Progenitor cell of endocrine pancreas (in vitro differentiated cells): ENCODE measurements at regions not wholly inside any gene's neighbourhood (a gene's known extent, or its start where the extent isn't known, plus 50 kb on each side); places are given as distances from the start of the nearest gene placed in this dataset.
A peak's percentile ranks its signal among the peaks of the same experiment; 100 is the strongest.

Experiments
- DNase-seq: peaks from one replicate; pipeline ENCODE4 v3.0.0; 2021; ENCODE audit warnings: low spot score; ENCODE audit not compliant: unreplicated experiment
- H3K27ac Mint-ChIP-seq: 2 replicates; pipeline ENCODE4 v1.8.0; 2021; ENCODE audit warnings: mild to moderate bottlenecking, moderate library complexity, mixed read lengths
- H3K27me3 Mint-ChIP-seq: 2 replicates; pipeline ENCODE4 v1.8.0; 2021; ENCODE audit warnings: mixed read lengths
- H3K36me3 Mint-ChIP-seq: 2 replicates; pipeline ENCODE4 v1.8.0; 2022; ENCODE audit warnings: mixed read lengths; ENCODE audit not compliant: insufficient read depth
- H3K4me1 Mint-ChIP-seq: 2 replicates; pipeline ENCODE4 v1.8.0; 2021; ENCODE audit warnings: low read depth, mixed read lengths
- H3K4me3 Mint-ChIP-seq: 2 replicates; pipeline ENCODE4 v1.8.0; 2021; ENCODE audit warnings: low read depth, mild to moderate bottlenecking, moderate library complexity, mixed read lengths
- H3K9me3 Mint-ChIP-seq: 2 replicates; pipeline ENCODE4 v1.8.0; 2021; ENCODE audit warnings: low read depth, mixed read lengths
- CTCF ChIP-seq: fragments of 200-600 bp; sonication (generic); IDR thresholded peaks from one replicate; pipeline ENCODE4 v1.5.0; 2021; ENCODE audit warnings: antibody characterized with exemption, mild to moderate bottlenecking; ENCODE audit not compliant: unreplicated experiment

DNA sequence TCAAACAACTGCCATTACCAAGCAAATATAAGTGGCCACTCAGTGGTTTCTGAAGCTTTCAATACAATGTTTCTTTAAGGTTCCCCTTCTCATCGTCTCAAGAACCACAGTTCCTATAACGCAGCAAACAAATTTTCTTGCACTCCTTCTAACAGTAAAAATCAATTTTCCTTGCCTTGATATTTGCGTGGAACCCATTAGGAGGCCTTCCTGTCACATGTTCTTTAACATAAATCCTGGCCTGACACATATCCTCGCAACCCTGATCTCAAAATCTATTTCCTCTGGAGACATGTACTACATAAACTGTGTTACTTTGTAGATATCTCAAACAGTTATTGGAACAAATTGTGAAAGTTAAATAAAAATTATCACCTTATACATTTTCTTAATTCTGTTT is 65.9 kb upstream of the MANEA start:
- no peak overlapping the region for H3K27ac Mint-ChIP-seq
- H3K4me3 Mint-ChIP-seq: no peak overlapping the region
- no peak for DNase-seq
- no peaks in the 10 kb centered on the region for H3K9me3 Mint-ChIP-seq
- H3K27me3 Mint-ChIP-seq: no peaks in the 10 kb centered on the region
- no peaks in the 10 kb centered on the region for H3K36me3 Mint-ChIP-seq
- peaks cover 4% of the 10 kb centered on the region for H3K4me1 Mint-ChIP-seq
- TF ChIP-seq CTCF: no peak

DNA sequence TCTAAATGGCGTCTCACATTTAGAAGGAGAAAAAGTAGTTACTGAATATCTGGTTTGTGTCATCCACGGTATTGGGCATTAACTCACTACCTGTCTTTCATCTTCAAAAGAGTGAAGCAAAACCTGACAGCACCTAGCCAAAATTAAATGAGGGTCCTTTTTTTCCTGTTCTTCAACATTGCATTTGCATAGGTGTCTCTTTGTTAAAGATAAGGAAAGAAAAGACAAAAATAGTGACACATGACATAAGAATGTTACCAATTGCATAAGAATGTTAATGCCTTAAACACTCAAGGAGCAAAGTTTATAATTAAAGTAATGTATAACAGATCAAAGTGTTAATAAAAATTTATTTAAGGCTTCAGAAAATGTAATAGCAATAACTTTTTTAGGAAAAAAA is 61.4 kb upstream of the MANEA start:
- Mint-ChIP-seq H3K27ac (no peak overlapping the region), H3K27me3 (no peaks in the 10 kb centered on the region), H3K4me3 (no peak overlapping the region), H3K9me3 (no peaks in the 10 kb centered on the region), H3K4me1 (peaks cover 10% of the 10 kb centered on the region), H3K36me3 (no peaks in the 10 kb centered on the region)
- no peak for DNase-seq
- no peak for TF ChIP-seq CTCF

DNA sequence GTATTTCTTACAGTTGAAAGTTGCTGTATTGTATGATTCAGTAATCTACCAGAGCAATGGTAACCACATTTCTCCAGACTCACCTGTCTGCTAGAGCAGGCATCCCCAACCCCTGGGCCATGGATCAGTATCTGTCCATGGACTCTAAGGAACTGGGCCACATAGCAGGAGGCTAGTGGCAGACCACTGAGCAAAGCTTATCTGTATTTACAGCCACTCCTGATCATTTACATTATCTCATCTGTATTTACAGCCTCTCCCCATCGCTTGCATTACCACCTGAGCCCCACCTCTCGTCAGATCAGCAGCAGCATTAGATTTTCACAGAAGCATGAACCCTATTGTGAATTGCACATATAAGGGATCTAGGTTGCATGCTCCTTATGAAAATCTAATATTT is 60.3 kb upstream of the MANEA start:
- Mint-ChIP-seq H3K9me3 (no peaks in the 10 kb centered on the region), H3K27me3 (no peaks in the 10 kb centered on the region), H3K27ac (peak overlapping the region; percentile 34), H3K36me3 (no peaks in the 10 kb centered on the region), H3K4me3 (no peak overlapping the region), H3K4me1 (peaks cover 17% of the 10 kb centered on the region)
- DNase-seq: no peak
- TF ChIP-seq CTCF: no peak

DNA sequence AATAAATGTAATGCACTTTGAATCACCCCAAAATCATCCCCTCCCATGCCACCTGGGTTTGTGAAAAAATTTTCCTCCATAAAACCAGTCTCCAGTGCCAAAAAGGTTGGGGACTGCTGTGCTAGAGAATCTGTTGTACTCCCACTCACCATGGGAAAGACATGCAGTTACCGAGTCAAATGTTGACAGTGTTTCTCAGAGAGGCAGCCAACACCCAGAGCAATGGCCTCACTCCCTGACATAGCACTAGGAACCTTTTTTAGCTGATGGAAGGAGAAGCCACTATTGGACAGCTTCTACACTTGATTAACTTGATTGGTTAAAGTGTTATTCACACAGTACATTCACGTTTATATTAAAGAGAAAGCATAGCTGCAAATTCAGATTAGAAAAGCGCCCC is 59.8 kb upstream of the MANEA start:
- Mint-ChIP-seq H3K4me3 (no peak overlapping the region), H3K9me3 (no peaks in the 10 kb centered on the region), H3K4me1 (peaks cover 17% of the 10 kb centered on the region), H3K27ac (no peak overlapping the region), H3K36me3 (no peaks in the 10 kb centered on the region), H3K27me3 (no peaks in the 10 kb centered on the region)
- no peak for DNase-seq
- TF ChIP-seq CTCF: no peak

GRCh38 chr6:95518630-95519227 is 58.6 kb upstream of the MANEA start:
- Mint-ChIP-seq H3K27me3 (no peaks in the 10 kb centered on the region), H3K27ac (no peak overlapping the region), H3K36me3 (no peaks in the 10 kb centered on the region), H3K9me3 (no peaks in the 10 kb centered on the region), H3K4me3 (no peak overlapping the region), H3K4me1 (peaks cover 18% of the 10 kb centered on the region)
- no peak for DNase-seq
- TF ChIP-seq CTCF: no peak
